Left lung (tissue), 4 donors: ENCODE measurements at regions not wholly inside any gene's neighbourhood (a gene's known extent, or its start where the extent isn't known, plus 50 kb on each side); places are given as distances from the start of the nearest gene placed in this dataset.

Experiments used
- ATAC-seq: fragments of 200-7000 bp; cut with Tn5 transposase; one replicate; pipeline ENCODE4 v1.9.1; 2020; ENCODE audit warnings: moderate library complexity
- DNase-seq, 4 donors: peaks; one replicate each; pipeline ENCODE4 v3.0.0-alpha.2; 2013 to 2020
- H3K27ac ChIP-seq, 2 donors: fragments of 200-600 bp; sonication (generic) in 1 of 2; one replicate each; pipeline versions ENCODE4 v1.5.0 to v1.8.0; 2020 to 2021
- H3K27me3 ChIP-seq, 2 donors: fragments of 200-600 bp; sonication (generic) in 1 of 2; one replicate each; pipeline versions ENCODE4 v1.5.0 to v1.8.0; 2020 to 2021
- H3K36me3 ChIP-seq, 2 donors: fragments of 200-600 bp; sonication (generic) in 1 of 2; one replicate each; pipeline versions ENCODE4 v1.5.0 to v1.8.0; 2020 to 2021
- H3K4me1 ChIP-seq, 2 donors: fragments of 200-600 bp; one replicate each; pipeline ENCODE4 v1.8.0; 2021
- H3K4me3 ChIP-seq, 2 donors: fragments of 200-600 bp; sonication (generic) in 1 of 2; one replicate each; pipeline versions ENCODE4 v1.5.0 to v1.8.0; 2020 to 2021; ENCODE audit warnings: mild to moderate bottlenecking in 1 of 2
- H3K9me3 ChIP-seq, 2 donors: fragments of 200-600 bp; sonication (generic) in 1 of 2; one replicate each; pipeline versions ENCODE4 v1.5.0 to v1.8.0; 2020 to 2021
- intact Hi-C, 2 donors: fragments of 100-400 bp; cut with DNase I; formaldehyde crosslinking; loops; one replicate each; pipeline versions ENCODE4 v1.11.2 to v1.14.2; 2022
- TF ChIP-seq, protein P1 (sequence below), 2 donors: fragments of 200-600 bp; sonication (generic) in 1 of 2; IDR thresholded peaks; one replicate each; pipeline versions ENCODE4 v1.5.0 to v1.8.0; 2021; ENCODE audit warnings: antibody characterized with exemption in 2 of 2
- donor health status: DM: no; HTN: yes; CAD: no.
- donor health status: DM: no; HTN: no; CAD: no.

DNA sequence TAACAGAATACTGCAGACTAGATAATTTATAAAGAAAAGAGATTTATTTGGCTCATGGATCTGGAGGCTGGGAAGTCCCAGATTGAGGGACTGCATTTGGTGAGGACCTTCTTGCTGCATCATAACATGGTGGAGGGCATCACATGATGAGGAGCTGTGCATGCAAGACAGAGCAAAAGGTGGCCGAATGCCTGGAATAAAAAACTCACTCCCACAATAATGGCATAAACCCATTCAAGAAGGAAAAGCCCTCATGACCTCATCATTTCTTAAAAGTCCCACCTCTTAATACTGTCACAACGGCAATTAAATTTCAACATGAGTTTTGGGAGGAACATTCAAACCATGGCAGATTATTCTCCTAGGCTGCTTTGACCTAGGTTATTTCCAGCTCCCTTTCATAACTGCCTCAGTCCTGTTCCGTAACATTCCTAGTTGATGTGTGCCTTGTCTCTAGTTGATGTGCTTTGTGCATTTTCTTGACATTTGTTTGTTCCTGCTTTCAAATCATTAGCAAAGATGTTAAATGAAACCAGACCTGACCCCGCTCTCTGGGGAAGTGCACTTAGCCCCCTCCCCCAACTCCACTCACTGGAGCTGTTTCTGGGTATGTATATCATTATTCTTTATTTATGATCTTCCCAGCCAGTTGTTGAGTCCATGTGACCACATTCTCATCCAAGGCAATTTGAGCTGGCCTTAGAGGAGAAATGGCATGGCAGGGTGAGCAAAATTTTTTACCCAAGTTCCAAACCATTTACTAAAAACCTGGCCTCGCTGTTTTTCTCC lies 148.5 kb downstream of the GDAP2 start:
- no peaks in the 10 kb centered on the region for H3K36me3 ChIP-seq
- H3K27ac ChIP-seq: no peak overlapping the region
- TF ChIP-seq, protein P1, sequence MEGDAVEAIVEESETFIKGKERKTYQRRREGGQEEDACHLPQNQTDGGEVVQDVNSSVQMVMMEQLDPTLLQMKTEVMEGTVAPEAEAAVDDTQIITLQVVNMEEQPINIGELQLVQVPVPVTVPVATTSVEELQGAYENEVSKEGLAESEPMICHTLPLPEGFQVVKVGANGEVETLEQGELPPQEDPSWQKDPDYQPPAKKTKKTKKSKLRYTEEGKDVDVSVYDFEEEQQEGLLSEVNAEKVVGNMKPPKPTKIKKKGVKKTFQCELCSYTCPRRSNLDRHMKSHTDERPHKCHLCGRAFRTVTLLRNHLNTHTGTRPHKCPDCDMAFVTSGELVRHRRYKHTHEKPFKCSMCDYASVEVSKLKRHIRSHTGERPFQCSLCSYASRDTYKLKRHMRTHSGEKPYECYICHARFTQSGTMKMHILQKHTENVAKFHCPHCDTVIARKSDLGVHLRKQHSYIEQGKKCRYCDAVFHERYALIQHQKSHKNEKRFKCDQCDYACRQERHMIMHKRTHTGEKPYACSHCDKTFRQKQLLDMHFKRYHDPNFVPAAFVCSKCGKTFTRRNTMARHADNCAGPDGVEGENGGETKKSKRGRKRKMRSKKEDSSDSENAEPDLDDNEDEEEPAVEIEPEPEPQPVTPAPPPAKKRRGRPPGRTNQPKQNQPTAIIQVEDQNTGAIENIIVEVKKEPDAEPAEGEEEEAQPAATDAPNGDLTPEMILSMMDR (IDR thresholded peaks at IDR 0.05): no peak
- H3K9me3 ChIP-seq: no peaks in the 10 kb centered on the region
- H3K4me1 ChIP-seq: no peaks in the 10 kb centered on the region
- ATAC-seq: no peak
- DNase-seq: no peak
- intact Hi-C loops: no loop called here
- H3K4me3 ChIP-seq: no peak overlapping the region
- no peaks in the 10 kb centered on the region for H3K27me3 ChIP-seq

DNA sequence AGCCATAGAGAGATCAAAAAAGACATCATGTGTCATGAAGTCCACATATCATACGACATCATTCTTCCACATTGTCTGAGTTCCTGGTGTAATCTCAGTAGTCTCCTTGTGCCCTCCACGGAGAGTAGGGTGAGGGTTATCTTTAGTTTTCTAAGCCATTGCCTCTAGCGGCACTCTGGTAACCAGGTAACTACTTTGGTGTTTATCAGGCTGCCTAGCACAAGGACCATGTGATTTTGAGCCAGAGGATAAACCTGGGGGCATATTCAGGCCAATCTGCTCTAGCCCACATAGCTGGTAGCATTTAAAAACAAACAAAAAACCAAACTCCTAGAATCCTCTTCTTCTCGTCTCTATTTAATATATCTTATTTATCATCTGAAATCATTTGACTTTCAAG lies 147.4 kb downstream of the GDAP2 start:
- ATAC-seq (no peak), DNase-seq (no peak)
- Histone ChIP-seq H3K4me3 (no peak overlapping the region), H3K9me3 (no peaks in the 10 kb centered on the region), H3K36me3 (no peaks in the 10 kb centered on the region), H3K27me3 (no peaks in the 10 kb centered on the region), H3K27ac (no peak overlapping the region), H3K4me1 (no peaks in the 10 kb centered on the region)
- TF ChIP-seq, protein P1 (IDR thresholded peaks at IDR 0.05): no peak
- intact Hi-C loops: no loop called here

DNA sequence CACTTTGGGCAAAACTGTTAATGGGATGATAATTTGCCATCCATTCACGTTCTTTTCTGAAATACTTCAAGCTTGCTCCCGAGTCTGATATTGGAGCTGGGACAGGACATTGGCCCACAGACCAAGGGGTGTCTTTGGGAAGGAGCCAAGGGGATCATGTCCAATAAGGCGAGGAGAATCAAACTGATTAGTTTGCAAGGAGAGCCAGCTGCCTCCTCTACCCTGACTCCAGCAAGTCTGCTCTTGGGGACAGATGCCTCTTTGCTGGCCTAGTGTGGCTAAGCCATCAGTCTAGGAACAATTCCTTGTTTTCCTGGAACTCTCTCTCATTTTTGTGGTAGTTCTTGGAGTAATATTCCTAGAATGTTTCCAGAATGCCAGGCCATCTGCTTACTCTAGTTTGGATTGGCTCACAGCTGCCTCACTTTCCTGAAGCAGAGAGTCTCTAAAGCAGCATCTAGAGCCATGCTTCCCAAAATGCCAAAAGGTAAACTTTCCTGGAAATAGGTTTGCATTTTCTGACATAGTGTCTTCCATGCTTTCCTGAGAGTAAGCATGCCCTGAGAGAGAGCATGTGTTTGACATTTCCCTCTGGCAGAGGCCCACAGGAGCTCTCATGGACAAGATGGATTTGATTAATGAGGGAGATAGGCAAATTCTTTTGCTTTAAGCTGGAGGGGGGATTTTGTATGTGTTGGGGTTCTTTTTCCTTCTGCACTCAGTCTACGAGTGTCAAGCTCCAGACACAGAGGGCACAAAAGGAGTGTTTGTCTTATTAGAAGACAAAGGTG lies 145.6 kb downstream of the GDAP2 start:
- H3K27me3 ChIP-seq: no peaks in the 10 kb centered on the region
- ATAC-seq (no peak), DNase-seq (no peak)
- H3K36me3 ChIP-seq: no peaks in the 10 kb centered on the region
- intact Hi-C loops: no loop called here
- TF ChIP-seq, protein P1 (IDR thresholded peaks at IDR 0.05): no peak
- H3K9me3 ChIP-seq: no peaks in the 10 kb centered on the region
- H3K27ac ChIP-seq: no peak overlapping the region
- H3K4me3 ChIP-seq: no peak overlapping the region
- H3K4me1 ChIP-seq: no peaks in the 10 kb centered on the region

DNA sequence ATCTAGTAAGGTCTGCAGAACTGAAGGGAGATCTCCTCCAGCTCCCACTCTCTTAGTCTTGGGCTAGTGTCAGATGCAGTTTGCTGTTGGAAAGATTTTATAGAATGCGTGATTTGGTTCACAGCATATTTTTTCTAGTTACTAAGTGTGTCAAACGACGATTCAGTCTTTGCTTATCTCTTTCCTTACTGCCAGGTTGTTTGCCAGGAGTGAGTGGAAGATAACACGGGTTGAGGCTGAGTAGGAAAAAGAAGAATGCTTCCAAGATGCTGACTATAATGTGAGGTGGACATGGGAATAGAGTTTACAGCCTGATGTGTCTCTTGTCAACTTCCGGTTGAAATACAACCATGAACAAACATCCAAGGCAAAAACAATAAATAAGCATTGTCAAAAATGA lies 141.4 kb downstream of the GDAP2 start:
- intact Hi-C loops: no loop called here
- TF ChIP-seq, protein P1 (IDR thresholded peaks at IDR 0.05): no peak
- ATAC-seq (no peak), DNase-seq (no peak)
- no peaks in the 10 kb centered on the region for H3K4me1 ChIP-seq
- no peak overlapping the region for H3K27ac ChIP-seq
- no peaks in the 10 kb centered on the region for H3K27me3 ChIP-seq
- H3K9me3 ChIP-seq: no peaks in the 10 kb centered on the region
- H3K4me3 ChIP-seq: no peak overlapping the region
- H3K36me3 ChIP-seq: no peaks in the 10 kb centered on the region

DNA sequence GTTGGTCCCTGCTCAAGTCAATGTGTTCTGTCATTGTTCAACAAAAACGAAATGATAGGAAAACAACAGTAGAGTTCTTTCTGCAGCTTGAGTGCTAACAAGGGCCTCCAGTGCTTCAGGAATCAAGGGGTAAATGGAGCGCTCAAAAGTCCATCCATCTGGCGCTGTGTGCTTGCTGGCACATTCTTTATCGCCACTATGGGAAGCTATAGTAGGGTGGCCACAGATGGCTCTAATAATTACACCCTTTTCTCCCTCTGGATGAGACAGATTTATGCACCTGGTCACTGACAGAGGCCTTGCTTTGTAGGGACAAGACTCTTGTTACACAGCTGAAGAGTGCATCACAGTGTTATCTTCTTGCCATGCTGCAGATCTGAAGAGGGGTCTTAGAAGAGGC lies 136.0 kb downstream of the GDAP2 start:
- H3K27ac ChIP-seq: no peak overlapping the region
- H3K9me3 ChIP-seq: no peaks in the 10 kb centered on the region
- no peaks in the 10 kb centered on the region for H3K27me3 ChIP-seq
- H3K4me1 ChIP-seq: no peaks in the 10 kb centered on the region
- H3K36me3 ChIP-seq: no peaks in the 10 kb centered on the region
- TF ChIP-seq, protein P1 (IDR thresholded peaks at IDR 0.05): no peak
- intact Hi-C loops: no loop called here
- H3K4me3 ChIP-seq: no peak overlapping the region
- DNase-seq: no peak
- no peak for ATAC-seq
